Brain microvascular endothelial cell (primary cell): ENCODE measurements at regions not wholly inside any gene's neighbourhood (a gene's known extent, or its start where the extent isn't known, plus 50 kb on each side); places are given as distances from the start of the nearest gene placed in this dataset.

Experiments
- DNase-seq: peaks from one replicate; pipeline ENCODE4 v3.0.0-alpha.2; 2020
- H3K27ac ChIP-seq: fragments of 250-450 bp; sonication (Bioruptor Pico); 2 replicates; pipeline ENCODE4 v1.5.1; 2020; ENCODE audit warnings: mild to moderate bottlenecking, moderate library complexity
- H3K27me3 ChIP-seq: fragments of 250-450 bp; sonication (Bioruptor Pico); replicated peaks from 2 replicates; pipeline ENCODE4 v1.5.1; 2020; ENCODE audit warnings: mild to moderate bottlenecking
- H3K36me3 ChIP-seq: fragments of 250-450 bp; sonication (Bioruptor Pico); replicated peaks from 2 replicates; pipeline ENCODE4 v1.5.1; 2020; ENCODE audit warnings: mild to moderate bottlenecking
- H3K4me3 ChIP-seq: 2 replicates; pipeline ENCODE4 v1.5.1; 2011; ENCODE audit warnings: low read depth, mild to moderate bottlenecking, control low read depth, low read length, moderate library complexity
- in situ Hi-C: cut with HindIII; loops from 2 replicates; pipeline ENCODE4 v1.10.0; 2017; ENCODE audit warnings: low sequenced_read_pairs, low pct_ligation_motif_present
- TF ChIP-seq, protein P1 (sequence below): IDR thresholded peaks from 2 replicates; pipeline ENCODE4 v1.5.1; 2011; ENCODE audit warnings: low read depth, mild to moderate bottlenecking, moderate library complexity, low read length, control low read depth, inconsistent platforms; ENCODE audit errors: missing control alignments

DNA sequence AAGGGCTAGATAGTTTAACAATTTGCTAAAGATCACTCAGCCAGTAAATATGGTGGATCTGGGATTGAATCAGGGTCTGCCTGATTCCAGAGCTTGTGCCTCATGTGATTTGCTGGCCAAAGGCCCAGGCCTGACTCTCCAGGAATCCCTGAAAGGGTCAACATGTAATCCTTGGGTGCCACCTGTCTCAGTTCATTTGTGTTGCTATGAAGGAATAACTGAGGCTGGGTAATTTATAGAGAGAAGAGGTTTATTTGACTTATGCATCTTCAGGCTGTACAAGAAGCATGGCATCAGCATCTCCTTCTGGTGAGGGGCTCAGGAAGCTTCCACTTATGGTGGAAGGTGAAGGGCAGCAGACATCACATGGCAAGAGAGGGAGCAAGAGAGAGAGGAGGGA lies 144.9 kb downstream of the FCRL5 start:
- in situ Hi-C loops = no loop called here
- no peaks in the 10 kb centered on the region for H3K36me3 ChIP-seq
- H3K27me3 ChIP-seq = no peaks in the 10 kb centered on the region
- TF ChIP-seq, protein P1, sequence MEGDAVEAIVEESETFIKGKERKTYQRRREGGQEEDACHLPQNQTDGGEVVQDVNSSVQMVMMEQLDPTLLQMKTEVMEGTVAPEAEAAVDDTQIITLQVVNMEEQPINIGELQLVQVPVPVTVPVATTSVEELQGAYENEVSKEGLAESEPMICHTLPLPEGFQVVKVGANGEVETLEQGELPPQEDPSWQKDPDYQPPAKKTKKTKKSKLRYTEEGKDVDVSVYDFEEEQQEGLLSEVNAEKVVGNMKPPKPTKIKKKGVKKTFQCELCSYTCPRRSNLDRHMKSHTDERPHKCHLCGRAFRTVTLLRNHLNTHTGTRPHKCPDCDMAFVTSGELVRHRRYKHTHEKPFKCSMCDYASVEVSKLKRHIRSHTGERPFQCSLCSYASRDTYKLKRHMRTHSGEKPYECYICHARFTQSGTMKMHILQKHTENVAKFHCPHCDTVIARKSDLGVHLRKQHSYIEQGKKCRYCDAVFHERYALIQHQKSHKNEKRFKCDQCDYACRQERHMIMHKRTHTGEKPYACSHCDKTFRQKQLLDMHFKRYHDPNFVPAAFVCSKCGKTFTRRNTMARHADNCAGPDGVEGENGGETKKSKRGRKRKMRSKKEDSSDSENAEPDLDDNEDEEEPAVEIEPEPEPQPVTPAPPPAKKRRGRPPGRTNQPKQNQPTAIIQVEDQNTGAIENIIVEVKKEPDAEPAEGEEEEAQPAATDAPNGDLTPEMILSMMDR = no peak
- H3K4me3 ChIP-seq = no peak overlapping the region
- no peak for DNase-seq
- H3K27ac ChIP-seq = no peak overlapping the region

DNA sequence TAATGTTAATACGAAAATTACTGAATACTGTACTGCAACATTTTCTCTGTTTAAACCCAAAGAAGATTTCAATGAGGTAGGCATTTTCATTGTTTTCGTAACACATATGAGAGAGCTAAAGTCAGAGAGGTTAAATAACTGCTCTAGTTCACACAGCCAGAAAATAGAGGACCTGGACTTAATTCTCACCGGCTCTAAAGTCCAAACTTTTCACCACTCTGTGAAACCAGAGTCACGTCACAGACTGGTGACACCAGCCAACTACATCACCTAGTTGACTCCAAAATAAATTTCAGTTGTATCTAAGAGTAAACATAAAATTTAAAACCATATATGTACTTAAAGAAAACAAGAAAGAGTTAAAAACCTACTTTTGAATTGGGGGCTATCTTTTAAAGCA lies 146.7 kb downstream of the FCRL5 start:
- Histone ChIP-seq H3K27ac (no peak overlapping the region), H3K36me3 (no peaks in the 10 kb centered on the region), H3K27me3 (no peaks in the 10 kb centered on the region), H3K4me3 (no peak overlapping the region)
- no peak for DNase-seq
- in situ Hi-C loops = no loop called here
- TF ChIP-seq, protein P1 = no peak

DNA sequence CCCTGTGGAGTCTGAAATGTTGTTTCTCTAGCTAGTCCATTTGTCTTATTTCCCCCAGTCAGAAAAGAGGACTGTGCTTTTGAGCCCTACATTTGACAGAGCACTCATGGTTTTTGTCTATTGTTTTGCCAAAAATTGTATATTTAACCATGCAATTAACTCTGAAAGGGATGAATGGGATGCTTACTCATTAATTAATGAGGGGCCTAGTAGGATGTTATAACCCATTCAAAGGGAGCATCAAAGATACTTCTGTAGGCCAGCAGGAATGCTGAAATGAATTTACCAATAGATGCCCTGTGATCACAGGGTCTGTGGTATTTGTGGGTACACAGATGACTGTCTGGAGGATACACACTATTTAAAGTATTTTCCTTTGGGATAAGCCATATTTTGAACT lies 147.7 kb downstream of the FCRL5 start:
- Histone ChIP-seq H3K27me3 (no peaks in the 10 kb centered on the region), H3K4me3 (no peak overlapping the region), H3K36me3 (no peaks in the 10 kb centered on the region), H3K27ac (no peak overlapping the region)
- TF ChIP-seq, protein P1 = no peak
- in situ Hi-C loops = no loop called here
- DNase-seq = no peak

DNA sequence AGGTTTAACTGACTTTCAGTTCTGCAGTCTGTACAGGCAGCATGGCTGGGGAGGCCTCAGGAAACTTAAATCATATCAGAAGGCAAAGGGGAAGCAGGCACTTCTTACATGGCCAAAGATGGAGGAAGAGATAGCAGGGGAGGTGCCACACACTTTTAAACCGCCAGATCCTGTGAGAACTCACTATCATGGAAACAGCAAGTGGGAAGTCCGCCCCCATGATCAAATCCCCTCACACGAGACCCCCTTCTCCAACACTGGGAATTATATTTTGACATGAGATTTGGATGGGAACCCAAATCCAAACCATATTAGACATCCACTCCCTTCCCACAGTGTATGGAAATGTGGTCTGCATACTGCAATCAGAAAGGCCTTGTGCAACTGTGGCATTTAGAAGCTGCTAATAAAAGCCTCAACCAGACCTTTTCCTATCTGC lies 148.2 kb downstream of the FCRL5 start:
- TF ChIP-seq, protein P1 = no peak
- Histone ChIP-seq H3K36me3 (no peaks in the 10 kb centered on the region), H3K4me3 (no peak overlapping the region), H3K27ac (no peak overlapping the region), H3K27me3 (no peaks in the 10 kb centered on the region)
- in situ Hi-C loops = no loop called here
- DNase-seq = no peak

DNA sequence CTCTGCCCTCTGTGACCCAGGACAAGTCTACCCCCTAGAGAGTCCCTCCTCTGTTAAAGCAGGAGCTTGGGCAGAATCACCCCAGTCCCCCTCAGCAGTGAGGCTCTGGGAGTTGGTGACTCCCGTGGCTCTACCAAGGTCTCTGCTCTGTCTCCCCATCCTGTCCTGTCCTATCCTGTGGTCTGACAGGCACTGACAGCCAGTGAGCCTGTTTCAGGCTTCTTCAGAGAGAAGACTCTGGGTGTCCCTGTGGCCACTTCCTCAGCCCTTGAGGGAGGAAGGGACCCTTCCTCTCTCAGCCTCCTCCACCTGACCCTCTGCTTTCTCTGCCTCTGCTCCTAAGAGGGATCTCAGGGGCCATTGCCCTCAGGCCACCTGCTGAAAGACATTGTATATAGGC lies 148.7 kb downstream of the FCRL5 start:
- TF ChIP-seq, protein P1 = no peak
- in situ Hi-C loops = no loop called here

DNA sequence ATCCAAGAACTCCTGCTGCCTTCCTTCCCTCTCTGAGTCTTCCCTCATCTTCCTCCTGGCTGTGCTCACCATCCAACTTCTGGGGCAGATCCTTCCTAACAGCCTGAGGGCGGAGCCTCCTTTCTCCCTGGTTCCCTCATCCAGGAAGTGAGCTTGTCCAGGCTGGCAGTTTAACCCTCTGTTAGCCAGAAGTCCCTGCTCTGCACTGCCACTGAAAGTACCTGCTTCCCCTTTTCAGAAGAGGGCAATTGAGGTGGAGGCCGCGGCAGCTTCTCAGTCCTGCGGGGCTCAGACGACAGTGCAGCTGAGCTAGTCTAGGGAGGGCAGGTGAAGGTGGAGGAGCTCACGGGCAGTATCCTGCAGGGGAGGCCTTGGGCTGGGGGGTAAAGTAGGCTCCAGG lies 149.1 kb downstream of the FCRL5 start:
- in situ Hi-C loops = no loop called here

More for the DNA sequence above, 148.7 kb downstream of the FCRL5 start:
- DNase-seq = no peak
- Histone ChIP-seq H3K4me3 (no peak overlapping the region), H3K36me3 (no peaks in the 10 kb centered on the region), H3K27ac (no peak overlapping the region), H3K27me3 (no peaks in the 10 kb centered on the region)

More for the DNA sequence above, 149.1 kb downstream of the FCRL5 start:
- H3K27ac ChIP-seq = no peak overlapping the region
- no peak overlapping the region for H3K4me3 ChIP-seq
- TF ChIP-seq, protein P1 = no peak
- DNase-seq = no peak
- H3K36me3 ChIP-seq = no peaks in the 10 kb centered on the region
- no peaks in the 10 kb centered on the region for H3K27me3 ChIP-seq
